ENCODE measurements at regions not wholly inside any gene's neighbourhood (a gene's known extent, or its start where the extent isn't known, plus 50 kb on each side); places are given as distances from the start of the nearest gene placed in this dataset.

DNA sequence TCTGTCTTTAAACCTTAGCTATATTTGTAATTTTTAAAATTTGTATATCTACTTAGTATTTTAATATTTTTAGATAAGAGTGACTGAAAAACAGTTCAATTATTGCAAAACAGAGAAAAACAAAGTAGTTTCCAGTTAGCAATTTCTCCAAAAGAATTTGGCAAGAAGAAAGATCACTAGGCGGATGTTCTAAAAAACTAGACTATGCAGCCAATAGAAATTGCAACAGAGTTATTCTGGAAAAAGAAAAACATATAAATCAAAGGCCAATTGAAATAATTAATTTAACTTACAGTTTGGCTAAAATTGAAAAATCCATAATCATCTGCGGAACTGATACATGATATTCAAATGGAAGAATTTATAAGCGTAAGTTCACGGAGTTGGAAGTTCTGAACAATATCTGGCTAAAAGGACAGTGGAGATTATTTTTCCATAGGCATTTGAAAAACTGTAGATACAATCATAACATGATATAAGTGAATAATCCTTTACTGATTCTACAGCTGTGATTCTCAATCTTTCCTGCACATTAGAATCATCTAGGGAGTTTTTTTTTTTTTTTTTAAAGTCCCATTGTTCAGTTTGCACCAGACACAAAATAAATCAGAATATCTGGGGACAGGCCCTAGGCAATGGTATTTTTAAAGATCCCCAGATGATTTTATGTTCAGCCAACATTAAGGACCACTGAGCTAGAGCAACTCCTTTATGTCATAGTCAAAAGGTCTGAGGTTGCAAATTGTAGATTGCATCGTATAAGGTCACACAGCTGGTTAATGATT, 605.1 kb upstream of the DAB2 start:
- DNase-seq, result no peak

DNA sequence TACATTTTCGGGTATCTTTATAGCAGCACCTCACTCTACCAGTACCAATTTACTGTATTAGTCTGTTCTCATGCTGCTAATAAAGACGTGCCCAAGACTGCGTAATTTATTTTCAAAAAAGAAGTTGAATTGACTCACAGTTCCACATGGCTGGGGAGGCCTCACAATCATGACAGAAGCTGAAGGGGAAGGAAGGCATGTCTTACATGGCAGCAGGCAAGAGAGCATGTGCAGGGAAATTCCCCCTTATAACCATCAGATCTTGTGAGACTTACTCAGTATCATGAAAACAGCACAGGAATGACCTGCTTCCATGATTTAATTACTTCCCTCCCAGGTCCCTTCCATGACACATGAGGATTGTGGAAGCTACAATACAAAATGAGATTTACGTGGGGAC, 602.6 kb upstream of the DAB2 start:
- DNase-seq, result no peak

DNA sequence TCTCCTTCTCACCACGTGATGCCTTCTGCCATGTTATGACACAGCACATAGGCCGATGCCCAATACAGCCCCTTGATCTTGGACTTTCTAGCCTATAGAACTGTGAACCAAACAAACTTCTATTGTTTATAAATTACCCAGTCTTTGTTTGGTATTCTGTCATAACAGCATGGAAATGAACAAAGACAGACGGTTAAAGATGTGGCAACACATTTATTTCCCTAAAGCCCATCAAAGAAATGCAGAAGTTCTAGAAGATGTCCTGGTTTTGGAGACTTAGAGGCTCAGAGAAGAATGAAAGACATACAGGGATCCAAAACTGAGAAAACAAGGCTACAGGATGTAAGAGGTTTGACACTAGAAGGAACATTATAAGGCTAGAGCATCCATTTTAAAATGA, 600.8 kb upstream of the DAB2 start:
- no peak for DNase-seq

DNA sequence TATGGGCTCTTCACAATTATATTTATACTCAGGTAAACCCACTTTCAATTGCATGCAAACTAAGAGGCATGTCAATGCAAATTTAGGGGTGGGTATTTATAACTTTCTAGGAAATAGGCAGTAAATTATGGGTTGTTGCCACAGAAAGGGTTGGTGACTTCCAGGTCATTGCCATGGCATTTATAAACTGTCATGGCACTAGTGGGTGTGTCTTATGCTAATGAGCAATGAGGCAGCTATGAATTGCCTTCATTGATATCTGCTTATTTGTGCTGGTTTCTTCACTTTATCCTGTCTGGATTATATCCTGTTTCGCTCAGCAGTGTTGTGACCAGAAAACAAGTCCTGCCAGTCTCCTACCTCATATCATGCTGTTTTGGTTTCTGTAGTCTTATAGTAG, 597.3 kb upstream of the DAB2 start:
- no peak for DNase-seq

DNA sequence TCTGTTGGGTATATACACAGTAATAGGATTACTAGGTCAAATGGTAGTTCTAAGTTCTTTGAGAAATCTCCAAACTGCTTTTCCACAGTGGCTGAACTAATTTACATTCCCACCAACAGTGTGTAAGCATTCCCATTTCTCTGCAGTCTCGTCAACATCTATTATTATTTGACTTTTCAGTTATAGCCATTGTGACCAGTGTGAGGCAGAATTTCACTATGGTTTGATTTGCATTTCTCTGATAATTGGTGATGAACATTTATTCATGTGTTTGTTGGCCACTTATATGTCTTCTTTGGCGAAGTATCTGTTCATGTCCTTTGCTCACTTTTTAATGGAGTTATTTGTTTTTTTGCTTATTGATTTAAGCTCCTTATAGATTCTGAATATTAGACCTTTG, 596.2 kb upstream of the DAB2 start:
- no peak for DNase-seq

DNA sequence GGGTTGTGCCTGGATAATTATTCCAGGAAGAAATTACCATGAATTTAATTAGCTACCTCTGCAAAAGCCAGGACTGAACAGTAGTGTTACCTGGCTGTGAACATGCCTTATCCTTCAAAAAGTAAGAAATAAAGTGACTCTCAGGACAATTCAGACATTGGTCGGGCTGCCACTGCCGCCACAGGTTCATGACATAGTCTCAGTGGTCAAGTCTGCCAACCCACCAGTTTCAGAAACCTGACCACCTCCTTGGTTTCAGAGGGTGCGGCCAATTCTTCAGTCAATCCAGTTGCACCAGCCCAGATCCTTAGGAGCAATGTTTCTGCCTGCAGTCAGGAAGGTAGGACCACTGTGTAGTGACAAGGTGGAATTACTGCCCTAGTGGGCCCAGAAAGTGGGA, 593.1 kb upstream of the DAB2 start:
- no peak for DNase-seq

DNA sequence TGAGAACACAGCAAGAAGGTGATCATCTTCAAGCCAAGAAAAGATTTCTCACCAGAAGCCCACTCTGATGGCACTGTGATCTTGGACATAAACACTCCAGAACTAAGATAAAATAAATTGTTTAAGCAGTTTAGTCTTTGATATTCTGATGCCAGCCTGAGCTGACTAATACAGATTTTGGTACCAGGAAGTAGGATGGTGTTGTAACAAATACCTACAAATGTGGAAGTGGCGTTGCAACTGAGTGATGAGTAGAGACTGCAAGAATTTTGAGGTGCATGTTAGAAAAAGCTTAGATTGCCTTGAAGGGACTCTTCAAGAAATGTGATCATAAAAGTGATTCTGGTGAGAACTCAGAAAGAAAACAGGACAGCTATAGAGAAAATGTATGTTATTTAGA, 592.4 kb upstream of the DAB2 start:
- DNase-seq, result no peak

DNA sequence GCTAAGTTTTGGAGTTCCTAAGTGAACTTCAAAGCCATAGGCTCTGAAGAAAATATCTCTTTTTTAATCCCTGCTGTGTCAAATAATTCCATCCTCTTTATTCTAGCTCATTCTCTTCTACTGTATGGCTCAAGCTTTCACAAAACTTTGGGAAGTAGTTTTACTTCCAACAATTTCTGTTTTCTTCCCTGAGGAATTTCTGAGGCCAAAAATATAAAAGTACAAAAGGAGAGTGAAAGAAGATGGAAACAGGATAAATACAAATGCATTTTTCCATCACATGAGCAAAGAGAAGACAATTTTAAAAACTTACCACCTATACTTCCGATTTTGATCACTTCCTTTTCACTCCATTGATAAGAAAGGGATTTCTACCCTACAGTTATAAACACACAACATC, 585.7 kb upstream of the DAB2 start:
- DNase-seq, result no peak

DNA sequence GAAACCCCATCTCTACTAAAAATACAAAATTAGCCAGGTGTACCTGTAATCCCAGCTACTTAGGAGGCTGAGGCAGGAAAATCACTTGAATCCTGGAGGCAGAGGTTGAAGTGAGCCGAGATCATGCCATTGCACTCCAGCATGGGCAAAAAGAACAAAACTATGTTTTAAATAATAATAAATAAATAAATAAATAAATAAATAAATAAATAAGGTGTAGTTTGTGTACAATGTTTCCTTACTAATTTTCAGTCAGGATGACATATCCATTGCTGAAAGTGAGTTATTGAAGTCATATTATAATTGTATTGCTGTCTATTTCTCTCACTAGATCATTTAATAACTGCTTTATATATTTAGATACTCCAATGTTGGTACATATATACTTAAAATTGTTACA, 581.5 kb upstream of the DAB2 start:
- no peak for DNase-seq

DNA sequence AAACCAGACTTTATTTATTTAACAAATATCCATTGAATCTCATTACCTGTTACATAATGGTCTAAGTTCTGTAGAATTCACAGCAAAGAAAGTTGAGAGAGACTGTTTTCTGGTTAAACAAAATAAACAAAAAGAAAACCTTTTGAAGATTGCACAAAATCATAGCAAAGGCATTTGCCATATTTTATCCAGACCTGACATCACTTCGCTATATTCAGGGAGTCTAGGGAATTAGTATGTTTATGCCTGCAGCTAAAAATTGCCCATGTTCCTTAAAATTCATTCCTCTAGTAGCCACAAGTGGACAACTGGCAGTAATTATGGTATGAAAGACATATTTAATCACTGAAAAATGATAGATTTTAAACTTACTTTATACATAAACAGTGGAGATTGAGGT, 577.0 kb upstream of the DAB2 start:
- no peak for DNase-seq

DNA sequence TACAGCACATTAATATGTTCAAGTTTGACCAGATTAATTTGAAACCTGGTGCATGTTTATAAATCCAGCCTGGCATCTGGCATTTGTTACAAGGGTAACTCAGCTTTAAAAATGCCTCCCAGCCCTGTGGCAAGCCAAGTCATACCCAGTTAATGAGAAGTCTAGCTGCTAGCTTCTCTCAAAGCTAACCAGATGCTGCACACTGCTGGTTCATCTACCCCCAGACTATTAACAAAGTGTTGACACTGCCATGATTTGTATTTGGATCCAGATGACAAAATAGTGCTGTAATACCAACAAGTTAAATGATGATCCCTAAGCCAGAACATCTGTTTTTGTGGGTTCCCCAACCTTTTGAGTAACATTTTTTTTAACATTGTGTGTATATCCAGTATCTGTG, 573.7 kb upstream of the DAB2 start:
- no peak for DNase-seq

DNA sequence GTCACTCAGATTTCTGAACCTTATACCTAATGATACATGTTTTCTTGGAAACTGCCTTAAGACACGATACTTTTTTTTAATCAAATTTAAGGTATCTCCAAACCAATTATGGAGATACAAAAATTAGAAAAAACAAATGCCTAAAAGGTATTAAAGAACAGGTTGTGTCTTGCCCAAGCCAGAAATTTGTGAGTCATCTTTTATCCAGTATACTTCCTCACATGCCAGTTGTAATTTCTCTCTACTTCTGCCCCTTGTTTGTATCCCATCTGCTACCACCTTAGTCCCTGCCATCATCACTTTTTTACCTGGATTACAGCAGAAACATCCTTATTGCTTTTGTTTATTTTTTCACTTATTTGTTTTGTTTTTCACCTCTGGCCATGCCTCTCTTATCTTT, 571.2 kb upstream of the DAB2 start:
- DNase-seq, result no peak

DNA sequence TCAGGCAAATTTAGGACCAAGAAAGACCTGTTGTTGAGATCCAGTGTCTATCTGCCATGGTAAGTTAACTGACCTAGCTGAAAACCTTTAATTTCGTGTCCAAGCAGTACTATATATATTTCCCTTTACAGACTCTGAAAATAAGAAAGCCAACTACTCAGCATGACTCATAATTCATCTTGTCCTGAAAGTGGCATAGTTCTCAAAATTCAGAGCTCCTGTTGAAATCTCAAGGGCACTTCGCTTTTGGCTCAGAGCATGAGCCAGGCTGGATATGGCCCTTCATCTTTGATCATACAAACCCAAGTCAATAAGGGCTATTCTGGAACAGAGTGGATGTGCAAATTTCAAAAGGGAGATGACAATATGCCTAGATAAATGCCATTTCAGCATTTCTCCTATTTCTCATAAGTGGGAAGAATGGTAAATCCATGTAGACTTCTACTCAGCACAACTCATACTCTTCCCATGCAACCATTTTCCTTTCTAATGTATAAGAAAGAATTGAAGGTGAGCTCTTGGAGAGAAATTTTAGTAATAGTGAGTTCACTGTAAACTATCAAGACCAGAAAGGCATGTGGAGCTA, 567.9 kb upstream of the DAB2 start:
- no peak for DNase-seq

DNA sequence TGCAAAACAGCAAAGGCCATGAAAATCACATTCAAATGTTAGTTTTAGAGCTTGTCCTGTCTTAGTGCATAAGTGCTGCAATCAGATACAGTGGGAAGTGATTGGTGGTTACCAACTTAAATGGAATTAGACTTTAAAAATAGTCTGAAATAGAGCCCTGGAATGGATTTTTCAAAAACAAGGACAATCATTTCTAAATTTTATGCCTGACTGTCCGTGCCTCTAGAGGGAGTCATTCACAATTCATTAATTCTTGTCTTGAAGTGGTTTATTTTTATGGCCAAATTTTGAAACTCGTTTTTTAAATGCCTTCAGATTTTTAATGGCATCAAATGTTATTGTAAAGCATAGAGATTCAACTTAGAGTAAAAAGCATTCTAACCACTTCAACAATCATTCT, 561.8 kb upstream of the DAB2 start:
- no peak for DNase-seq

DNA sequence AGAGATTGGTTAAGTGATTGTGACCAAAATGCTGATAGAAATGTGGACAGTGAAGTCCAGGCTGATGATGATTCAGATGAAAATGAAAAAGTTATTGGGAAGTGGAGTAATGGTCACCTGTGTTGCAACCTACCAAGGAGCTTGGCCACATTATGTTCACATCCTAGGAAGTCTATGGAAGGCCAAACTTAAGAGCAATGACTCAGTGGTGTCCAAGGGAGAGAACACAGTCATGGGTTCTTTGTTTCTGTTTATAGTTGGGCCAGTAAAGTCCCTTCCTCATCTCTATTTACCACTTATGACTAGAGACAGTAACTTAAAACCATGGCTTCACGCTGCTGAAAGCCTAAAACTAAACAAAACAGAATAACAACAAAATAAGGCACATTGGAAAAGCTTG, 555.3 kb upstream of the DAB2 start:
- no peak for DNase-seq

DNA sequence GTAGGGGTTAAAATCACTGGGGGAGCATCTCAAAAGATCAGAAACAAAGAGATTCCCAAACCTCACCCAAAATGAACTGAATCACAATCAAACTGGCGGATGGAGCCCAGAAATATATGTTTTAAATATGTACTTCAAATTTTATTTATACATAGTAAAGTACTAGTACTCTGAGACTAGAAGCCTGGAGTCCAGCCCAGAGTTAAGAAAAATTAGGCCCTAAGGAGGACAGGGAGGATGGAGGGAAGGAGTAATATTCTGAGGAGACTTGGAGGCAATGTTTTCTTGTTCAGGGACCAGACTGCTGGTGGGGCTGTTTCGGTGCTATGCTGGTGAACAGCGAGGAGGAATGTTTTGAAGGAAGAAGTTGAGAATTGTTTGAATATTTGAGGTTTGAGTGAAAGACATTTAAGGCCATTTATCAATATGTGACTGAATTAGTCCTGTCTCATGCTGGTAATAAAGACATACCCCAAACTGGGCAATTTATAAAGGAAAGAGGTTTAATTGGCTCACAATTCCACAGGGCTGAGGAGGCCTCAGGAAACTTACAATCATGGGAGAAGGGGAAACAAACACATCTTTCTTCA, 552.4 kb upstream of the DAB2 start:
- no peak for DNase-seq

DNA sequence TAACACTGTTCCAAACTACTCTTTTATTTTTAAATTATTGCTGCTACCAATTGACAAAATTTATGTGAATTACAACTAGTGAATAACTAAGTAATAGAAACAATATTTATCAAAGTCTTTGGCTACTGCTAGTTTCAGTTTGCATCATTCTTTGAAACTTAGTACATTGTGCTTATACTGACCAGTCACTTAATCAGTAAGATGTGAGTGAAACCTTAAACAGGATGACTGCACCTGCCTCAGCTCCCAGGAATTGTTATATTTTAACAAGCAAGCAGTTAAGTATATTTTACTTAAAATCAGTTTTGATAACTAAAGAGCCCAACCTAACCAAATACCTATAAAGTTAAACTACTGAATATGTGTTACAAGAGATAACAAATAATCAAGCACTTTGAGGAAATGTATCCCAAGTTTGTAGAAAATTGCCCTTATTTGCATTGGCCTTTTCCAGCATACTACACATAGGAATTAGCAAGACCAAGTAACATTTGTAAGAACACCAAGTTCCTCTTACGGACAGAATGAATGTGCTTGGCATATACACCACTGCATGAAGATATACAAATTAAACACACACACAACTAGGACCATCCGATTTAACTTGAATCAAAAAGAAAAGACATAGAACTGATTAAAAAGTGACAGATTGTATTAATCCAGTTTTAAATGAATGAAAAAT, 545.5 kb upstream of the DAB2 start:
- no peak for DNase-seq

DNA sequence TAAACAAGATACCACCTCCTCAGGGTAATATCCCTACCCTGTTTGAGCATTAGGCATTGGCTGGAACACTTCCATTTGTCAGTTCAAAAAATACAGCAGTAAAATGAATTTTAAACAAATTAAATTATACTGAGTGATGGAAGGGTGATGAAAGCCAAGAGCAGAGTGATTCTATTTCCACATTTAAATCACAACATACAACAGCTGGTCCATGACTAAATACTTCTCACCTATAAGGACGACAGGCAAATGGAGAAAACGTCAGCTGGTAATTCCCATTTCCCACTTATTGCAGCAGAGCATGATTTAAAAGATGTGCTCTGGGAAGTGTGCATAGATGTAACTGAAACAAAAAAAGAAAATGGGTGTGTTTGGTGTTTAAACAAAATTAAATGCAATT, 543.6 kb upstream of the DAB2 start:
- DNase-seq, result no peak

DNA sequence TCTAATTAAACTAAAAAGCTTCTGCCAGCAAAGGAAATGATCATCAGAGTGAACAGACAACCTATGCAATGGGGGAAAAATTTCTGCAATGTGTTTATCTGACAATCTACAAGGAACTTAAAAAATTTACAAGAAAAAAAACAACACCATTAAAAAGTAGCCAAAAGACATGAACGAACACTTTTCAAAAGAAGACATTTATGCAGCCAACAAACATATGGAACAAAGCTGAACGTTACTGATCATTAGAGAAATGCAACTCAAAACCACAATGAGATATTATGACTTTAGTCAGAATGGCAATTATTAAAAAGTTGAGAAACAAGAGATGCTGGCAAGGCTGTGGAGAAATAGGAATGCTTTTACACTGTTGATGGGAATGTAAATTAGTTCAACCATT, 530.4 kb upstream of the DAB2 start:
- DNase-seq, result no peak

DNA sequence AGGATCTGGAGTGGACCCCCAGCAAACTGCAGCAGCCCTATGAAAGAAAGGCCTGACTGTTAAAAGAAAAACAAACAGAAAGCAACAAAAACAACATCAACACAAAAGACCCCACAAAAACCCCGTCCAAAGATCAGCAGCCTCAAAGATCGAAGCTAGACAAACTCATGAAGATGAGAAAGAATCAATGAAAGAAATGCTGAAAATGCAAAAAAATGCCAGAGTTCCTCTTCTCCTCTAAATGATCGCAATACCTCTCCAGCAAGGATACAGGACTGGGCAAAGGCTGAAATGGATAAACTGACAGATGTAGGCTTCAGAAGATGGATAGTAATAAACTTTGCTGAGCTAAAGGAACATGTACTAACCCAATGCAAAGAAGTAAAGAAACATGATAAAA, 526.3 kb upstream of the DAB2 start:
- no peak for DNase-seq

DNA sequence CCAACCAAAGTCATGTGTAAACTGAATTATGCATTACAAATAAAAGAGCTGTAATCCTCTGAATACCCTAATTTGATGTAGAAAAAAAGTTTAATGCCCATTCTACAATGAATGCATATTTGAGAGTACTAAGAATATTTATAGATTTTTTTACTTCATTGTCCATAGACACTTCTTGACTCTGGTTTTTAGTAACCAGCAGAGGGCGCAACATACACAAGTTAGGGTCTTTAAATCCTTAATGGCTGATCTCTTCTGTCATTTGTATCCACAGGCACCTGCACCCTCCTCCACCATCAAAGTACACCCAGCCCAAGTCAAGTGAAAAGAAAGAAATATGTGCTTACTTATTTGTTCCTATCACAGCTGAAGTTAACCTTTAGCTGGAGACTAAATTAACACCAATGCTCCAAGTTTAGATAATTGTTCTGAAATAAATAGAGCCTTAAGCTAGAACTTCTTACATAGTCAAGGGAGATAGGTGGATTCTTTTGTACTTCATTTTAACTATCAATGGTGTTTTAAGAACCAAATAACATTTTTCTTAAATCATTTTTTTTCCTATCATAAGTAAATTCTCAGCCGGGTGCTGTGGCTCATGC, 524.2 kb upstream of the DAB2 start:
- DNase-seq, result peak; percentile 56 to 77

DNA sequence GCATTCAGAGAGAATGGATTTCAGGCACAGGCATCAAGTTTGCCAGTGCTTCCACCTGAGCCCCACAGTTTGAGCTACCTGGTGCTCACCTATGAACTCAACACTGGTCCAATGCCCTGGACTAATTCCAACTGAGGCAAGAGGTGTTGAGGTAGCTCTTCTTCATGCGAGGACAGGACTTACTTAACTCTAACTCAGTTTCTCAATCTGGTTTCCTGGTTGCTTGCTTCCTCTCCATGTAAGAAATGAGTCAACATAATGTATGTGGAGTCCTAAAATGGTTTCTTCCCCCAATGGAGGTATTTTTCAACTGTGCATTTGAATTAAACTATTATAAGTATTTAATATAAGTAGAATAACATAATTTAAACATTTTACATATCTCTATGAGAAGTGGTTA, 523.6 kb upstream of the DAB2 start:
- no peak for DNase-seq

DNA sequence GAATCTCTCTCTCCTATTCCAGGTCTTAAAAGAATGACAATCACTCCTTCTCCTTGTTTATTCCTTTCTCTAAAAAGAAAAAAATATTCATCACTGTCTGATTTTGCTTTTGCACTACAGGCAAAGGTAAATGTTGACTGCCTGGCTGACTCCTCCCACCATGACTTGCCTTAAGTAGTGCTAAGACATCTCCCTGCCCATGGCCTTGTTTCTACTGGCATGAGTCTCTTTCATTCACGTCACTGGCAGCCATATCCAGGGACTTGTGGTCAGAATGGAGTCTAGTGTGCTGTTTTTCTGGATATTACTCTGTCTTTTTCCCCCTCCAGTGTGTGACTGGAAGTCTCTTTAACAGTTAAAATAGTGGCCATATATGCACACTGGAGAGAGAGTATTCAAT, 522.9 kb upstream of the DAB2 start:
- no peak for DNase-seq
